ENCODE measurements at regions not wholly inside any gene's neighbourhood (a gene's known extent, or its start where the extent isn't known, plus 50 kb on each side); places are given as distances from the start of the nearest gene placed in this dataset.

- no peak for TF ChIP-seq CTCF (IDR thresholded peaks at IDR 0.05)
- no peak for TF ChIP-seq POLR2A (IDR thresholded peaks at IDR 0.05)
Observed at GRCh38 chr16:48870141-48870540, 260.2 kb upstream of the N4BP1 start.

Data from esophagus squamous epithelium (tissue), 4 donors.